SJCRH30 (cell line): ENCODE measurements at regions not wholly inside any gene's neighbourhood (a gene's known extent, or its start where the extent isn't known, plus 50 kb on each side); places are given as distances from the start of the nearest gene placed in this dataset.
"Not testable (repeated sequence)": the region's sequence is repeated elsewhere in the genome, so short reads cannot be mapped to it uniquely, and the experiment has no call there.

Experiments
- DNase-seq, 2 experiments: peaks; one replicate each; pipeline ENCODE4 v3.0.0-alpha.2; 2015 to 2020
- H3K27ac ChIP-seq: fragments of 250-450 bp; sonication (Bioruptor Pico); 2 replicates; pipeline ENCODE4 v1.5.1; 2020; ENCODE audit warnings: mild to moderate bottlenecking, moderate library complexity
- H3K27me3 ChIP-seq: fragments of 250-450 bp; sonication (Bioruptor Pico); 2 replicates; pipeline ENCODE4 v1.5.1; 2020; ENCODE audit warnings: mild to moderate bottlenecking, moderate library complexity
- H3K36me3 ChIP-seq: fragments of 250-450 bp; sonication (Bioruptor Pico); 2 replicates; pipeline ENCODE4 v1.5.1; 2020; ENCODE audit warnings: mild to moderate bottlenecking, moderate library complexity
- H3K4me1 ChIP-seq: fragments of 250-450 bp; sonication (Bioruptor Pico); 2 replicates; pipeline ENCODE4 v1.5.1; 2020; ENCODE audit warnings: mild to moderate bottlenecking, moderate library complexity
- H3K4me3 ChIP-seq: fragments of 250-450 bp; sonication (Bioruptor Pico); 2 replicates; pipeline ENCODE4 v1.5.1; 2020; ENCODE audit warnings: mild to moderate bottlenecking, moderate library complexity
- H3K9me3 ChIP-seq: fragments of 250-450 bp; sonication (Bioruptor Pico); replicated peaks from 2 replicates; pipeline ENCODE4 v1.5.1; 2020; ENCODE audit warnings: mild to moderate bottlenecking, moderate library complexity

- H3K36me3 ChIP-seq: no peaks in the 10 kb centered on the region
- no peaks in the 10 kb centered on the region for H3K27me3 ChIP-seq
- H3K4me3 ChIP-seq: no peak overlapping the region
- H3K9me3 ChIP-seq: no peaks in the 10 kb centered on the region
- peaks cover 78% of the 10 kb centered on the region for H3K4me1 ChIP-seq
- DNase-seq: peak in 1 of 2 experiments; percentile 49
- H3K27ac ChIP-seq: peak overlapping the region; percentile 99
These were observed 288.2 kb upstream of the SEMA6A start for GRCh38 chr5:116862632-116863455.

- H3K27me3 ChIP-seq: no peaks in the 10 kb centered on the region
- peak; percentile 62 to 80 for DNase-seq
- H3K9me3 ChIP-seq: no peaks in the 10 kb centered on the region
- H3K4me1 ChIP-seq: peaks cover 78% of the 10 kb centered on the region
- no peaks in the 10 kb centered on the region for H3K36me3 ChIP-seq
- peak overlapping the region; percentile 99 for H3K27ac ChIP-seq
- no peak overlapping the region for H3K4me3 ChIP-seq
These were observed 287.0 kb upstream of the SEMA6A start for GRCh38 chr5:116861666-116862065.

GRCh38 chr5:116861097-116861496 is 286.5 kb upstream of the SEMA6A start:
- Histone ChIP-seq H3K4me3 (no peak overlapping the region), H3K27ac (peak overlapping the region; percentile 99), H3K4me1 (peaks cover 72% of the 10 kb centered on the region), H3K36me3 (no peaks in the 10 kb centered on the region), H3K27me3 (no peaks in the 10 kb centered on the region), H3K9me3 (no peaks in the 10 kb centered on the region)
- DNase-seq: peak in 1 of 2 experiments; percentile 13

DNA sequence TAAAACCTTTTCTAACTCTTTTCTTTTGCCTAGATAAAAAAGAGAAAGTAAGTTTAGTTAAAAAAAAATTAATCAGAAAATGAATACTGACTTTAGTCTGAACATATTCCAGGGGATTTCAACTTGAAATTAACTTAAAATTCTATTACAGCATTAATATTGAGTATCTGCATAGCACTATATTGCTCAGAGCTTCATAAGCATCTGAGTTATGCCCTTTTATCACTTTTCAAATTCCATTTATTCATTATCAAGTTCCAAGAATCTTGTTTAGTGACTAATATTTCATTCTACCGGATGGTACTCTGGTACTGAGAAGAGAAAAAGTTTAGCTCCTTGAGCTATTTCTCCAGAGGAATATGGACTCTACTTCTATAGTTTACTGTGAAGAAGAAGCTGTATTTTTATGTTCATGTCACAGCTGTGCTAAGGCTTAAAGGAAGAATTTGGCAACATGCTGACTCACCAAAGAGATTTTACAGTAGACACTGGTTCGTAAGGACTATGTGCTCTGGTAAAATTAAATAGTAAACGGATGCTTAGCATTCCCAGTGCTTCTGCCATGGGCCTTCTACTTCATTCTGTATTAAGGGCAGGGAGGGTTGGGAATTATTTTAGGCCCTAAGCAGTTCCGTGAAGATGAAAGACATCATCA is 285.2 kb upstream of the SEMA6A start:
- H3K4me3 ChIP-seq: no peak overlapping the region
- peak overlapping the region; percentile 99 for H3K27ac ChIP-seq
- no peaks in the 10 kb centered on the region for H3K9me3 ChIP-seq
- no peaks in the 10 kb centered on the region for H3K27me3 ChIP-seq
- H3K36me3 ChIP-seq: no peaks in the 10 kb centered on the region
- H3K4me1 ChIP-seq: peaks cover 59% of the 10 kb centered on the region
- DNase-seq: peak; percentile 50 to 83

GRCh38 chr5:116858705-116859333 is 284.2 kb upstream of the SEMA6A start:
- Histone ChIP-seq H3K4me3 (no peak overlapping the region), H3K9me3 (no peaks in the 10 kb centered on the region), H3K4me1 (peaks cover 54% of the 10 kb centered on the region), H3K36me3 (no peaks in the 10 kb centered on the region), H3K27me3 (no peaks in the 10 kb centered on the region), H3K27ac (peak overlapping the region; percentile 99)
- peak in 1 of 2 experiments; percentile 12 for DNase-seq

- DNase-seq, H3K4me3 ChIP-seq, H3K9me3 ChIP-seq: not testable (repeated sequence)
These were observed 283.4 kb upstream of the SEMA6A start for GRCh38 chr5:116858020-116858419.

GRCh38 chr5:116856271-116856670 is 281.6 kb upstream of the SEMA6A start:
- Histone ChIP-seq H3K27me3 (no peaks in the 10 kb centered on the region), H3K27ac (no peak overlapping the region), H3K4me1 (peaks cover 31% of the 10 kb centered on the region), H3K9me3 (no peaks in the 10 kb centered on the region), H3K4me3 (no peak overlapping the region), H3K36me3 (no peaks in the 10 kb centered on the region)
- no peak for DNase-seq

More at GRCh38 chr5:116858020-116858419, 283.4 kb upstream of the SEMA6A start:
- peaks cover 46% of the 10 kb centered on the region for H3K4me1 ChIP-seq
- not testable (repeated sequence) for H3K36me3 ChIP-seq, H3K27ac ChIP-seq, H3K27me3 ChIP-seq

DNA sequence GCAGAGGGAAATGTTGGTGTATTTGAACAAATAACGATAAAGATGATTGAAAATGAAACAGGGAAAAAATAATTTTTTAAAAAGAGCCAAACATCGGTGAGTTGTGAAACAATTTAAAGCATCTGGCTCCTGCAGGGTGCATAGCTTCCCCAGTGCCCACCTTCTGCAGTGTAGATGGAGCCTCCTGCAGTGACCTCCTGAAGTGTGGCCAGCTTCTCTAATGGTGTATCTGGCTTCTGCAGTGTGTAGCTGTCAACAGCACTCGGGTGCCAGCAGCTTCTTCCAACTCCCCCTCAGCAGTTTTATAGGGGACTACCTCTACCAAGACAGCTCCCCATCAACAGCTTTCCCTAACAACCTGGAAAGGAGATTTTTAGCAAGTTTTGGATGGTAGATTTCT is 279.4 kb upstream of the SEMA6A start:
- Histone ChIP-seq H3K27ac (no peak overlapping the region), H3K27me3 (no peaks in the 10 kb centered on the region), H3K4me1 (peaks cover 14% of the 10 kb centered on the region), H3K4me3 (no peak overlapping the region), H3K36me3 (no peaks in the 10 kb centered on the region), H3K9me3 (no peaks in the 10 kb centered on the region)
- DNase-seq: no peak

DNA sequence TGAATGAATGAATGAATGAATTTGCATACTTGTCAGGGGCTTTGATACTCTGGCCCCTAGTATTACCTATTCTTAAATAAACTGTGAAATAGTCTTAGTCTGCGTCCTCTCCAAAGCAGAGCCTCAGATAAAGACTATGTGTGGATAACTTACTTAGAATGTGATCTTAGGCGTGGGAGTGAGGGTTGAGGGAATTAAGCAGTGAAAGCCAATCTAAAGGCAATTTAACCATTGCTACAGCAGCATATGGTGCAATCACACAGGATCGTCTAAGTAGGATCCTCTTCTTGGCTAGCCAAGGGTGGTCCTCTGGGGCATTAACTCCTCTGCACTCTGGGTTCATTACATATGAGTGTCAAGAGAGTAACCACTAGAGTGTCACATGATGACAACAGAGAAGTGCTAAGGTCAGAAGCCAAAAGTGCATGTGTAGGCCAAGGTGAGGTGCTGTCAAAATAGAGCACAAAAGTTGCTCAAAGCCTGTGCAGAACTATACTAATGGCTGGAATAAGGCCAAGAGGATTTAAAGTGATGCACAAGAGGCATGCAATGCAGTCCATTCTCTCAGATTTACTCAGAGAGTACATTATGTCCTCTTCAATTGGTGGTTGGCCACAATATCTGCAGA is 274.4 kb upstream of the SEMA6A start:
- peaks cover 6% of the 10 kb centered on the region; the same call in 1 of the 2 replicates for H3K4me1 ChIP-seq
- no peak overlapping the region for H3K4me3 ChIP-seq
- no peaks in the 10 kb centered on the region for H3K9me3 ChIP-seq
- no peaks in the 10 kb centered on the region for H3K36me3 ChIP-seq
- DNase-seq: peak in 1 of 2 experiments; percentile 29
- no peaks in the 10 kb centered on the region for H3K27me3 ChIP-seq
- H3K27ac ChIP-seq: no peak overlapping the region

- Histone ChIP-seq H3K27ac (no peak overlapping the region), H3K4me3 (no peak overlapping the region), H3K4me1 (peaks cover 6% of the 10 kb centered on the region; the same call in 1 of the 2 replicates), H3K27me3 (no peaks in the 10 kb centered on the region), H3K9me3 (no peaks in the 10 kb centered on the region), H3K36me3 (no peaks in the 10 kb centered on the region)
- no peak for DNase-seq
These were observed 273.3 kb upstream of the SEMA6A start for GRCh38 chr5:116847960-116848359.

GRCh38 chr5:116844015-116844414 is 269.4 kb upstream of the SEMA6A start:
- DNase-seq: no peak
- Histone ChIP-seq H3K4me3 (no peak overlapping the region), H3K27ac (no peak overlapping the region), H3K36me3 (no peaks in the 10 kb centered on the region), H3K27me3 (no peaks in the 10 kb centered on the region), H3K4me1 (peaks cover under 1% of the 10 kb centered on the region; the same call in 1 of the 2 replicates), H3K9me3 (no peaks in the 10 kb centered on the region)

DNA sequence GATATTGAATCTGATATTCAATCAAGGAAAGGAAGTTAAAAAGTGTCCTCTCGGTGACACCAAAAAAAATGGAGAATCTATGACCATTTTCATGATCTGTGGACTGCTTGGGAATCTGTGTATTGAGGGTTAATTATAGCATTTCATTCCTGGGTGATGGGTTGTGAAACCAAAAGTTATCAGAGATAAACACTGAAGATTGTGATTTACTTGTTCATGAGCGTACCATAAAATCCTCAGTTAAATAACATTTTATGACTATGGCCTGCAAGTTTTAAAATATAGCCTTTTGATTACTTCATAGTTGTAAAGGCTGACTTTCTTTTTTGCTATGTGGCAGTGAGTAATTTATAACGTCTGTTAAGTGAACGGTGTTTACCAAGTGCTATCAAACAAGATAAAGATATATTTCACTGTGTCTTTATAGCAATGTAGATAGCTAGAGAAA is 267.9 kb upstream of the SEMA6A start:
- no peaks in the 10 kb centered on the region for H3K27me3 ChIP-seq
- no peaks in the 10 kb centered on the region for H3K36me3 ChIP-seq
- H3K4me3 ChIP-seq: no peak overlapping the region
- no peaks in the 10 kb centered on the region; the same call in 1 of the 2 replicates for H3K9me3 ChIP-seq
- DNase-seq: no peak
- H3K27ac ChIP-seq: no peak overlapping the region
- no peaks in the 10 kb centered on the region for H3K4me1 ChIP-seq

- Histone ChIP-seq H3K27ac (no peak overlapping the region), H3K27me3 (no peaks in the 10 kb centered on the region), H3K4me1 (no peaks in the 10 kb centered on the region), H3K4me3 (no peak overlapping the region), H3K36me3 (no peaks in the 10 kb centered on the region), H3K9me3 (no peaks in the 10 kb centered on the region; the same call in 1 of the 2 replicates)
- no peak for DNase-seq
These were observed 267.1 kb upstream of the SEMA6A start for GRCh38 chr5:116841734-116842133.

DNA sequence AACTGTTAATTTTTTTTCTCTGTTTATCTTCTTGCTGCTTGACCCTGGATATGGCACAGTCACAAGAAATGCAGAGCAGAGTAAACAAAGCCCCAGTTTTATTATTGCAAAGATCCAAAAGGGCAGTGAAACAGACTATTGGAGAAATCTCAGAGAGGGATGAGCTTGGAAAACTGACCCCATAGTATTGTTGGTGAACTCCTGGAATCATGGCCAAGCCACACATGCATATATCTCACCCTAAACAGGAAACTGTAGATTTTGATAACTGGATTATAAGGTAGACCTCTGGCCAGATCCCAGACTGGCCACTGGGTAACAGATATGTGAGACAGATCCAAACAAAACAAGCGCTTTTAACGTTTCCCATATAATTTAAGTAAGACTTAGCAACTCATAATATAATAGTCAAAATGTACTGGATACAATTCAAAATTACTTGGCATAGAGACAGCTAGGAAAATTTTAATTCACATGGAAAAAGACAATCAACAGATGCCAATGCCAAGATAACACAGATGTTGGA is 263.5 kb upstream of the SEMA6A start:
- no peak overlapping the region for H3K4me3 ChIP-seq
- H3K27ac ChIP-seq: no peak overlapping the region
- no peaks in the 10 kb centered on the region for H3K27me3 ChIP-seq
- no peaks in the 10 kb centered on the region for H3K36me3 ChIP-seq
- no peaks in the 10 kb centered on the region; the same call in 1 of the 2 replicates for H3K9me3 ChIP-seq
- DNase-seq: no peak
- peaks cover 14% of the 10 kb centered on the region for H3K4me1 ChIP-seq
